ENCODE measurements at regions not wholly inside any gene's neighbourhood (a gene's known extent, or its start where the extent isn't known, plus 50 kb on each side); places are given as distances from the start of the nearest gene placed in this dataset.

- Mint-ChIP-seq H3K4me1 (ENCODE audit: unreplicated experiment) (no peaks in the 10 kb centered on the region), H3K9me3 (no peaks in the 10 kb centered on the region), H3K36me3 (no peaks in the 10 kb centered on the region), H3K27me3 (no peaks in the 10 kb centered on the region), H3K4me3 (no peak overlapping the region), H3K27ac (no peak overlapping the region)
- TF ChIP-seq, protein P1, sequence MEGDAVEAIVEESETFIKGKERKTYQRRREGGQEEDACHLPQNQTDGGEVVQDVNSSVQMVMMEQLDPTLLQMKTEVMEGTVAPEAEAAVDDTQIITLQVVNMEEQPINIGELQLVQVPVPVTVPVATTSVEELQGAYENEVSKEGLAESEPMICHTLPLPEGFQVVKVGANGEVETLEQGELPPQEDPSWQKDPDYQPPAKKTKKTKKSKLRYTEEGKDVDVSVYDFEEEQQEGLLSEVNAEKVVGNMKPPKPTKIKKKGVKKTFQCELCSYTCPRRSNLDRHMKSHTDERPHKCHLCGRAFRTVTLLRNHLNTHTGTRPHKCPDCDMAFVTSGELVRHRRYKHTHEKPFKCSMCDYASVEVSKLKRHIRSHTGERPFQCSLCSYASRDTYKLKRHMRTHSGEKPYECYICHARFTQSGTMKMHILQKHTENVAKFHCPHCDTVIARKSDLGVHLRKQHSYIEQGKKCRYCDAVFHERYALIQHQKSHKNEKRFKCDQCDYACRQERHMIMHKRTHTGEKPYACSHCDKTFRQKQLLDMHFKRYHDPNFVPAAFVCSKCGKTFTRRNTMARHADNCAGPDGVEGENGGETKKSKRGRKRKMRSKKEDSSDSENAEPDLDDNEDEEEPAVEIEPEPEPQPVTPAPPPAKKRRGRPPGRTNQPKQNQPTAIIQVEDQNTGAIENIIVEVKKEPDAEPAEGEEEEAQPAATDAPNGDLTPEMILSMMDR (conservative IDR thresholded peaks at IDR 0.05), result no peak
- no peak for DNase-seq (ENCODE audit: extremely low spot score, unreplicated experiment)
These were observed 245.4 kb upstream of the TFPI start for GRCh38 chr2:187799601-187800000.

- DNase-seq (ENCODE audit: extremely low spot score, unreplicated experiment), result no peak
- TF ChIP-seq, protein P1 (conservative IDR thresholded peaks at IDR 0.05), result no peak
- Mint-ChIP-seq H3K36me3 (no peaks in the 10 kb centered on the region), H3K4me1 (ENCODE audit: unreplicated experiment) (no peaks in the 10 kb centered on the region), H3K4me3 (no peak overlapping the region), H3K27ac (no peak overlapping the region), H3K9me3 (no peaks in the 10 kb centered on the region), H3K27me3 (no peaks in the 10 kb centered on the region)
These were observed 249.6 kb upstream of the TFPI start for GRCh38 chr2:187803816-187804215.

DNA sequence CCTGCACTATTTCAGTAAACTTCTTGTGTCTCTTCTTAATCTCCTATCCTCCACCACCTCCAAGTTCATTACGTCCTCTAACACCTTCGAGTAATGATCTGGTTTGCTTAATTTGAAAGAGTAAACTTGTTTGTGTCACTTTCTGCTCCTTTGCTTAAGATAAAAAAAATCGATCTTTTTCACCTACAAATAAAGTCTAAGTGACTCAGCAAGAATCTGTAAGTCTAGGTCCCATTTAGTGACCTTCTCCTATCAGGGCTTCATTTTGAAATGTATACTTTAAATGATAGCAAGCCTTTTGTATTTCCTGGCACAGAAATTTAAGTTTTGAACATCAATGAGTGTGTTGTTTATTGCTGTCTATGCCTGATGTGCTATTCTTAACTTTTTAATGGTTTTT is 260.9 kb upstream of the TFPI start:
- DNase-seq (ENCODE audit: extremely low spot score, unreplicated experiment), result no peak
- Mint-ChIP-seq H3K27me3 (no peaks in the 10 kb centered on the region), H3K9me3 (peaks cover 4% of the 10 kb centered on the region), H3K4me1 (ENCODE audit: unreplicated experiment) (no peaks in the 10 kb centered on the region), H3K4me3 (no peak overlapping the region), H3K36me3 (no peaks in the 10 kb centered on the region), H3K27ac (no peak overlapping the region)
- TF ChIP-seq, protein P1 (conservative IDR thresholded peaks at IDR 0.05), result no peak

DNA sequence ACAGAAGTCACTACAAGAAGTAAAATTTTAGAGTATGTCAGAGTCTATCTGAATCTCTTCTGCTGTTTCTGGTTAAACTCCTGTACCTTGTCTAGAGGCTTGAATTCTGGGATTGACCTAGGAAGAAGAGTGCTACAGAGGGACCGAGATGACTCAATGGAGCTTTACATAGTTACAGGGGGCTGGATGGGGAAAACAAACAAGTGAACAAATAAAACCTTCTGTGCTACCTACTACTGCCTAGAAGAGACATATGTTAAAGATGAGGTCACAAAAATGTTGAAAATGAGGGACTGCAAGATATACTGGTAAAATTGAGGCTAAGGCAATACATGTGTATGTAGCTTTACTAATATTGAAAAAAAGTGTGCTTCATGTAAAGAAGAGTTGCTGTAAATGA is 265.4 kb upstream of the TFPI start:
- Mint-ChIP-seq H3K9me3 (no peaks in the 10 kb centered on the region), H3K27me3 (no peaks in the 10 kb centered on the region), H3K36me3 (no peaks in the 10 kb centered on the region), H3K4me1 (ENCODE audit: unreplicated experiment) (no peaks in the 10 kb centered on the region), H3K27ac (no peak overlapping the region), H3K4me3 (no peak overlapping the region)
- TF ChIP-seq, protein P1 (conservative IDR thresholded peaks at IDR 0.05), result no peak
- no peak for DNase-seq (ENCODE audit: extremely low spot score, unreplicated experiment)

DNA sequence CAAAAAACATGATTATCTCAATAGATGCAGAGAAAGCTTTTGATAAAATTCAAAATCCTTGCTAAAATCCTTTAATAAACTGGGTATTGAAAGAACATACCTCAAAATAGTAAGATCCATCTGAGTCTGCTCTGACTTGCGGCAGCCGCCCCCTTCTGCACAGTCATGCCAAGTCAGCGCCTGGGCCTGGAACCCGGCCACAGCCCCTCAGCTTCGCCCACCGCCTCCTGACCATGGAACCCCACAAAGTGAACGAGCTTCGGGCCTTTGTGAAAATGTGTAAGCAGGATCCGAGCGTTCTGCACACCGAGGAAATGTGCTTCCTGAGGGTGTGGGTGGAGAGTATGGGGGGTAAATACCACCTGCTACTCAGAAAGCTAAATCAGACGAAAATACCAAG is 270.9 kb upstream of the TFPI start:
- no peaks in the 10 kb centered on the region for H3K27me3 Mint-ChIP-seq
- H3K4me3 Mint-ChIP-seq, result no peak overlapping the region
- DNase-seq (ENCODE audit: extremely low spot score, unreplicated experiment), result no peak
- TF ChIP-seq, protein P1 (conservative IDR thresholded peaks at IDR 0.05), result no peak
- H3K27ac Mint-ChIP-seq, result no peak overlapping the region
- H3K4me1 Mint-ChIP-seq (ENCODE audit: unreplicated experiment), result peaks cover 4% of the 10 kb centered on the region
- peaks cover 4% of the 10 kb centered on the region for H3K9me3 Mint-ChIP-seq
- H3K36me3 Mint-ChIP-seq, result no peaks in the 10 kb centered on the region

DNA sequence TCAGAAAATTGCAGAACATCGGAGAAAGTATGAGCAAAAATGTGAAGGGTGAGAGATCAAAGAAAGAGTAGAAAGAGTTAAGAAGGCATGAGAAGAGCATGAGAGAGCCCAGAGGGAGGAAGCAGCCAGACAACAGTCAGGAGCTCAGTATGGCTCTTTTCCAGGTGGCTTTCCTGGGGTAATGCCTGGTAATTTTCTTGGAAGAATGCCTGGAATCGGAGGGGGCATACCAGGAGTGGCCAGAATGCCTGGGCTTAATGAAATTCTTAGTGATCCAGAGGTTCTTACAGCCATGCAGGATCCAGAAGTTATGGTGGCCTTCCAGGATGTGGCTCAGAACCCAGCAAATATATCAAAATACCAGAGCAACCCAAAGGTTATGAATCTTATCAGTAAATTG is 271.8 kb upstream of the TFPI start:
- H3K9me3 Mint-ChIP-seq, result peaks cover 4% of the 10 kb centered on the region
- TF ChIP-seq, protein P1 (conservative IDR thresholded peaks at IDR 0.05), result no peak
- no peak overlapping the region for H3K4me3 Mint-ChIP-seq
- H3K4me1 Mint-ChIP-seq (ENCODE audit: unreplicated experiment), result peaks cover 4% of the 10 kb centered on the region
- DNase-seq (ENCODE audit: extremely low spot score, unreplicated experiment), result no peak
- H3K36me3 Mint-ChIP-seq, result no peaks in the 10 kb centered on the region
- H3K27ac Mint-ChIP-seq, result no peak overlapping the region
- H3K27me3 Mint-ChIP-seq, result no peaks in the 10 kb centered on the region

All from type B pancreatic cell (in vitro differentiated cells).